Lung (tissue), 11 donors: ENCODE measurements at regions not wholly inside any gene's neighbourhood (a gene's known extent, or its start where the extent isn't known, plus 50 kb on each side); places are given as distances from the start of the nearest gene placed in this dataset.
"Not testable (repeated sequence)": the region's sequence is repeated elsewhere in the genome, so short reads cannot be mapped to it uniquely, and the experiment has no call there.

ENCODE experiments used
- ATAC-seq: fragments of 200-7000 bp; cut with Tn5 transposase; one replicate; pipeline ENCODE4 v1.9.1; 2020; ENCODE audit warnings: moderate number of reproducible peaks; ENCODE audit not compliant: insufficient read depth, low FRiP score
- DNase-seq, 3 donors: peaks; one replicate each; pipeline ENCODE4 v3.0.0-alpha.2; 2013 to 2017
- H3K27ac ChIP-seq, 2 donors: one replicate each; pipeline ENCODE4 v1.5.1; 2013; ENCODE audit warnings: mild to moderate bottlenecking in 2 of 2, moderate library complexity in 2 of 2, control low read depth in 1 of 2, inconsistent platforms in 1 of 2, low read depth in 1 of 2, low read length in 1 of 2
- H3K27me3 ChIP-seq, 3 donors: one replicate each; pipeline ENCODE4 v1.5.1; 2013; ENCODE audit warnings: low read length in 2 of 3; ENCODE audit not compliant: control insufficient read depth in 3 of 3, insufficient read depth in 3 of 3
- H3K36me3 ChIP-seq, 4 donors: one replicate each; pipeline ENCODE4 v1.5.1; 2013; ENCODE audit warnings: low read length in 4 of 4, mild to moderate bottlenecking in 1 of 4, moderate library complexity in 1 of 4; ENCODE audit not compliant: control insufficient read depth in 4 of 4, insufficient read depth in 4 of 4
- H3K4me1 ChIP-seq, 5 donors: one replicate each; pipeline ENCODE4 v1.5.1; 2013; ENCODE audit warnings: low read length in 5 of 5, mild to moderate bottlenecking in 2 of 5, moderate library complexity in 1 of 5; ENCODE audit not compliant: control insufficient read depth in 5 of 5, insufficient read depth in 5 of 5
- H3K4me3 ChIP-seq: one replicate; pipeline ENCODE4 v1.5.1; 2013; ENCODE audit warnings: mild to moderate bottlenecking, control low read depth, moderate library complexity
- H3K9ac ChIP-seq, 2 donors: one replicate each; pipeline ENCODE4 v1.5.1; 2013; ENCODE audit warnings: low read length in 2 of 2, control low read depth in 1 of 2; ENCODE audit not compliant: insufficient read depth in 1 of 2
- H3K9me3 ChIP-seq, 4 donors: one replicate each; pipeline ENCODE4 v1.5.1; 2013; ENCODE audit warnings: low read length in 3 of 4, mild to moderate bottlenecking in 1 of 4, moderate library complexity in 1 of 4; ENCODE audit not compliant: control insufficient read depth in 4 of 4, insufficient read depth in 3 of 4
- CTCF ChIP-seq: IDR thresholded peaks from 2 replicates; pipeline ENCODE4 v1.5.1; 2012; ENCODE audit warnings: mild to moderate bottlenecking; ENCODE audit errors: control extremely low read depth, extremely low read depth
- WGBS, 2 donors: extraction: QIAGEN DNeasy Blood & Tissue Kit; methylation state at CpG; one replicate each; pipeline ENCODE4 v1.1.7; 2013; 5-methylcytosine and 5-hydroxymethylcytosine counted together
- donor health status: control.
- donor health status: control.
- donor health status: Bipolar disorder and iron deficiency.
- donor health status: healthy.
- donor health status: DM: yes; HTN: yes; CAD: no.

GRCh38 chr3:5505997-5506396 lies 318.5 kb downstream of the EDEM1 start:
- H3K9me3 ChIP-seq, result peaks cover 0 to 9% (median 3%) of the 10 kb centered on the region in 4 donors
- no peak overlapping the region for H3K9ac ChIP-seq
- H3K27ac ChIP-seq, result no peak overlapping the region
- H3K4me3 ChIP-seq, result no peak overlapping the region
- H3K27me3 ChIP-seq, result no peaks in the 10 kb centered on the region
- DNase-seq, result no peak
- no peaks in the 10 kb centered on the region for H3K4me1 ChIP-seq
- no peaks in the 10 kb centered on the region for H3K36me3 ChIP-seq
- WGBS, 2 donors, result 69 to 81% methylated on average over 2 of the region's 2 CpGs
- TF ChIP-seq CTCF, result no peak
- ATAC-seq, result no peak

DNA sequence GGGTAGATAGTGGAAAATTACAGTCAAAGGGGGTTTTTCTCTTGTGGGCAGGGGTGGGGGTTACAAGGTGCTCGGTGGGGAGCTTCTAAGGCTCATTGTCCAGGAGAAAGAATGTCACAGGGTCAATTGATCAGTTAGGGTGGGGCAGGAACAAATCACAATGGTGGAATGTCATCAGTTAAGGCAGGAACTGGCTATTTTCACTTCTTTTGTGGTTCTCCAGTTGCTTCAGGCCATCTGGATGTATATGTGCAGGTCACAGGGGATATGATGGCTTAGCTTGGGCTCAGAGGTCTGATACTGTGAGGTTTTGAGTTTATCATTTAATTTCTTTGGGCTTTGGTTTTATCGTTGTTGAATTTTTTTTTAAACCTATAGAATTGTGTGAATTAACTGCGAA lies 321.4 kb downstream of the EDEM1 start:
- not testable (repeated sequence) for DNase-seq, H3K9ac ChIP-seq, H3K36me3 ChIP-seq, H3K27ac ChIP-seq, H3K4me3 ChIP-seq, H3K4me1 ChIP-seq, ATAC-seq, H3K27me3 ChIP-seq
- H3K9me3 ChIP-seq, result peaks cover 0 to 12% (median 5%) of the 10 kb centered on the region in 4 donors
- WGBS, 2 donors, result 86 to 92% methylated on average over 3 of the region's 3 CpGs

- H3K9me3 ChIP-seq, result peaks cover 0 to 12% (median 6%) of the 10 kb centered on the region in 4 donors
- no peak for TF ChIP-seq CTCF
- no peaks in the 10 kb centered on the region for H3K4me1 ChIP-seq
- no peak overlapping the region for H3K4me3 ChIP-seq
- no peak overlapping the region for H3K27ac ChIP-seq
- no peak overlapping the region for H3K9ac ChIP-seq
- no peaks in the 10 kb centered on the region for H3K36me3 ChIP-seq
- ATAC-seq, result no peak
- 84 to 91% methylated on average over 5 of the region's 5 CpGs for WGBS, 2 donors
- no peaks in the 10 kb centered on the region for H3K27me3 ChIP-seq
- DNase-seq, result no peak
Observed at GRCh38 chr3:5510300-5510699, 322.8 kb downstream of the EDEM1 start.

- WGBS, 2 donors, result 96 to 99% methylated on average over 4 of the region's 4 CpGs
- Histone ChIP-seq H3K4me3 (no peak overlapping the region), H3K4me1 (no peaks in the 10 kb centered on the region), H3K36me3 (no peaks in the 10 kb centered on the region), H3K27ac (no peak overlapping the region), H3K27me3 (no peaks in the 10 kb centered on the region), H3K9ac (no peak overlapping the region), H3K9me3 (peaks cover 0 to 2% (median 0%) of the 10 kb centered on the region in 4 donors)
- ATAC-seq (no peak), DNase-seq (no peak)
- TF ChIP-seq CTCF, result no peak
Observed at GRCh38 chr3:5517921-5518320, 330.4 kb downstream of the EDEM1 start.
